Putamen (tissue), 1 donor: ENCODE measurements at regions not wholly inside any gene's neighbourhood (a gene's known extent, or its start where the extent isn't known, plus 50 kb on each side); places are given as distances from the start of the nearest gene placed in this dataset.

Experiments
- DNase-seq: peaks from one replicate; pipeline ENCODE4 v3.0.0-alpha.2; 2016; ENCODE audit warnings: low spot score

DNA sequence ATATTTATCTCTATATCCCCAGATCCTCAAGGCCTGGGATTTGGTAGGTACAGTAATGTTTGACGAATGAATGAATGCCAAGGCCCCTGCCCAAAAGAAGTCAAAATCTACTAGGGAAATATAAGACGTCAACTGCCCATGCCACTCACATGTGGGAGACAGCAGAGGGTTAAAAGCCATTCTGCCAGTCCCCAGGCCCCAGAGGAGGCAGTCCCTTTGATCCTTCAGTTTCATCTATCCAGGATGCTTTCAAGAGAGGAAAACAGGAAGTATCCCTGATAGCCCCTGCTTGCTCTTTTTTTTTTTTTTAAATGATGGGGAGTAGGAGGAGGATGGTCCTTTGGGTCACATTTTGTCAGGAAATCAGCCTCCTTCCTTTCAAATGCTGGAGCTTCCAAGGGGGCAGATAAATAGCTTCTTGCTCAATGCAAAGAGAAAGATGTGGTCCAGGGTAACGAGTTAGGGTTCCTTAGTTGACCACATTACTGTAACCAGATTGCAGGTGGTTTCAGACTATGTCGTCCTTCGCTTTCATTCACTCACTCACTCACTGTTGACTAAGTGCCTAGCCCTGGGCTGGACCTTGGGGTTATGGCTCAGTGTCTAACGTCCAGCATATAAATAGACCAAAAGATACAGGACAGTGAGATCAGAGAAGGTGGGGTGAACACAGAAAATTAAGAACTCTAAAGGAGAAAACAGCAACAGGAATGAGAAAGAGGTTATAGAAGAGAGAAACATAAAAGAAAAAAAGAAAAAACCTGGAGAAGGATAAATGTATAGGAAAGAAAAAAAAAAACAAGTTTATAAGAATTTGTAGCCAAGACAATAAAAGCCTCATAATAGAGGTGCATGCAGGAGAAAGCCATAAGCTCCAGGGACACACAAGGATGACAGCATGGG, 64.6 kb upstream of the PIM1 start:
- no peak for DNase-seq

- DNase-seq = no peak
Measured at GRCh38 chr6:37106051-37106363, 63.9 kb upstream of the PIM1 start.

- no peak for DNase-seq
Measured at GRCh38 chr6:37106554-37106953, 63.4 kb upstream of the PIM1 start.

GRCh38 chr6:37106982-37107491, 62.9 kb upstream of the PIM1 start:
- no peak for DNase-seq

DNA sequence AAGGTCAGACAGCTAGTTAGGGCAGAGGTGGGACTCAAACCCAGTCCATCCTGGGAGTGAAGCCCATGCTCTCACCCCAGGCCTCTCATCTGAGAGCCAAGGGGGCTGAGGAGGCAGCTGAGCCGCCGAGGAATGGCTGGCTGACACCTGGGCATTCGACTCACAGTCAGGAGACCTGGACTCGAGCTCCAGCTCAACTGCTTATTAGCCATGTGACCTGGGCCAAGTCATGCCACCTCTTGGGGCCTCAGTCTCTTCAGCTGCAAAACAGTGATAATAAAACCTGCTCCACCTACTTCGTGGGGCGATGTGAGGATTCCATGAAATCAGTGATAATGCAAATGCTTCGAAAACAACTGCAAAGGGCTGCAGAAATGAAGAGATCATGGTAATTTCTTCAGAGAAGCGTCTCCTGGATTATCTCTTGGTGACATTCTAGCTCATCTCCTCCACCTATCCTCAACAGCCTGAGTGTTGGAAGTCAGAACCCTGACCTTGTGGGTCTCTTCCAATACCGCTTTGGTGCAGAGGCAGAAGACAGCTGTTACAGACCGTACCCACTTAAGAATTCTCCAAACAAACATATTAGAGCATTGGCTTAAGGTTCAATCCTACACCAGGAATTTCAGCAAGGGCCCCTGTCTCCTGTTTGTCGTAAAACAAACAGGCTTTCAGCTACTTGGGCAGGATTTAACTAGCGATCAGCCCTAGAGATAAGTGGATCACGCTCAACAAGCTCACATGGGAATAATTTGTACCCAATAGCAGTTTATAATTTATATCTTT, 60.0 kb upstream of the PIM1 start:
- DNase-seq = no peak

DNA sequence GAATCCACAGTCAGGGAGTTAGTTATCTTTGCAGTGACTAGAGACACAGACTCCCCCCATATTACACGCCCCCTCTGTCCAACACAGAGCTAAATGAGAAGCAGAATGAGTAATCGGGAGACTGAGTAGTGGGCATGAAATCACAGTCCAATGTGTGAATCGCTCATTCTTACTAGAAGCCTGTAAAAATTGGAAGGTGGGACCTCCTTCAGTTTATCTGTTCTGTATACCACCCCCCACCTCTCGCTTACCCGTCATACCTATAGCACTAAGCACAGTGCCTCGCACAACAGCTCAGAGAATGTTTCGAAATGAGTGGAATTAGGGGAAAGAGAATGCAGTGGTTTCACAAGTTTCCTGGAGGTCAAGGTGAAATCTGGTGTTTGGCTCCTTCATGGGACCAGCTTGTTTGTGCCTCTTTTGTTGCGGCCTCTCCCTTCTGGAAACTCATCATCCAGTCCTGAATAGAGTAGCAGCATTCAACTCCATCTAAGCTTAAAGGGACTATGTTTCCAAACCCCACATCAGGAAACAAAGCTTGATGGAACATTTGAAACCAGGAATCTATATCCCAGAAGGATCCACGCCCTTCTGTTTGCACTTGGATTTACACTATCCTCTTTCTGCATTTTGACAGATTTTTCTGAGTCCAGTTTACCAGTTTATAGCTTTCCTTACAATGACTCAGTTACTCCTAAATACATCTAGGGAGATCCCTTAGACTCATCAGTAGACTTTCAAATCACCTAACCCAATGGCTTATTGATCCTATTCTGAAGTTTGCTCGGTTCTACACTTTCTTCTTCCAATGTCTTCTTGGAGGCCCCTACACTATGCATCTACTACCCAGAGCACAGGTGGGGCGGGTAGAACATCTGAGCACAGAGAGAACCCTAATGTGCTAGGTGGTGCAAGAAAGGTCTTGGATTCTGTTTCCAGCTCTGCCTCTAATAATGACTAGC, 59.2 kb upstream of the PIM1 start:
- DNase-seq = no peak

DNA sequence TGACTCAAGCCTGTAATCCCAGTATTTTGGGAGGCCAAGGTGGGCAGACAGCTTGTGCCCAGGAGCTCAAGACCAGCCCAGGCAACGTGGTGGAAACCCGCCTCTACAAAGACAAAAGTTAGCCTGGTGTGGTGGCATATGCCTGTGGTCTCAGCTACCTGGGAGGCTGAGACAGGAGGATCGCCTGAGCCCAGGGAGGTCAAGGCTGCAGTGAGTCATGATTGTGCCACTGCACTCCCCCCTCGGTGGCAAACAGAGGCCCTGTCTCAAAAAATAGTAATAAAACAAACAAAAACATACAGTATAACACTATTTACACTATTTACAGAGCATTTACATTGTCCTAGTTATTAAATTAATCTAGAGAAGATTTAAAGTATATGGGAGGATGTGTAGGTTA, 56.0 kb upstream of the PIM1 start:
- no peak for DNase-seq

GRCh38 chr6:37114612-37115011, 55.3 kb upstream of the PIM1 start:
- DNase-seq = no peak

- no peak for DNase-seq
Measured at GRCh38 chr6:37115236-37115895, 54.6 kb upstream of the PIM1 start.

- DNase-seq = no peak
Measured at GRCh38 chr6:37116326-37116725, 53.6 kb upstream of the PIM1 start.

DNA sequence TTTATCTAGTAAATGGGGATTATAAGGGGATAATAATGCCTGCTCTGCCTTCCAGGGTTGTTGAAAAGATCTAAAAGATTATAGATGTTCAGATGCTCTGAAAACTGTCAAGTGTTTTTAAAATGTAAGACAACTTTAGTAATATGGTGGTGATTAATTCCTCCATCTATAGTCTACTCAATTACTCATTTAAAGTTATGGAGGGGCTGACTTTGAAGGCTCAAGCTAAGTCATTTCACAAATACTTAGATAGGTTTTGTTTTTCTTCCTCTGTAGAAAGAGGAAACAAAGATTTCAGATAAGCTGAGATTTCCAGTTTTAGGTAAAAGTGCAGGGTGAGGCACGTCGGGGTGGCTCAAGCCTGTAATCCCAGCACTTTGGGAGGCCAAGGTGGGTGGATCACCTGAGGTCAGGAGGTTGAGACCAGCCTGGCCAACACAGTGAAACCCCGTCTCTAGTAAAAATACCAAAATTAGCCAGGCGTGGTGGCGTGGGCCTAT, 50.5 kb upstream of the PIM1 start:
- DNase-seq = no peak
